ENCODE measurements at regions not wholly inside any gene's neighbourhood (a gene's known extent, or its start where the extent isn't known, plus 50 kb on each side); places are given as distances from the start of the nearest gene placed in this dataset.

DNA sequence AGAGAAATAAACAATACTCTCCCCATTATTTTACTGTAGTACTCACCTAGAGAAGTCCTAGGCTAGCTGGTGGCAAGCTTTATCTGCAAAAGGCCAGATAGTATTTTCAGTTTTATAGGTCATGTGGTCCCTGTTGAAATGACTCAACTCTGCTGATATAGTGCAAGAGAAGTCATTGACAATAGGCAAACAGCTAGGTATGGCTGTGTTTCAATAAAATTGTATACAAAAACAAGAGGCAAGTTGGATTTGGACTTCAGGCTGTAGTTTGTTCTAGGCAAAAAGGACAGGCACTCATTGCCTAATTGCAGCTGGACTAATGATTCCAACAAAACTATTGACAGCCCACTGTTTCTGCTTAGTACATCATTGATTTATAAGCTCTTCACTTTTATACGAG, 328.0 kb upstream of the PDZRN3 start:
- Histone ChIP-seq H3K4me1 (no peaks in the 10 kb centered on the region), H3K36me3 (no peaks in the 10 kb centered on the region), H3K27me3 (no peaks in the 10 kb centered on the region), H3K27ac (no peak overlapping the region), H3K4me3 (no peak overlapping the region), H3K9me3 (no peaks in the 10 kb centered on the region)
- TF ChIP-seq, protein P1, sequence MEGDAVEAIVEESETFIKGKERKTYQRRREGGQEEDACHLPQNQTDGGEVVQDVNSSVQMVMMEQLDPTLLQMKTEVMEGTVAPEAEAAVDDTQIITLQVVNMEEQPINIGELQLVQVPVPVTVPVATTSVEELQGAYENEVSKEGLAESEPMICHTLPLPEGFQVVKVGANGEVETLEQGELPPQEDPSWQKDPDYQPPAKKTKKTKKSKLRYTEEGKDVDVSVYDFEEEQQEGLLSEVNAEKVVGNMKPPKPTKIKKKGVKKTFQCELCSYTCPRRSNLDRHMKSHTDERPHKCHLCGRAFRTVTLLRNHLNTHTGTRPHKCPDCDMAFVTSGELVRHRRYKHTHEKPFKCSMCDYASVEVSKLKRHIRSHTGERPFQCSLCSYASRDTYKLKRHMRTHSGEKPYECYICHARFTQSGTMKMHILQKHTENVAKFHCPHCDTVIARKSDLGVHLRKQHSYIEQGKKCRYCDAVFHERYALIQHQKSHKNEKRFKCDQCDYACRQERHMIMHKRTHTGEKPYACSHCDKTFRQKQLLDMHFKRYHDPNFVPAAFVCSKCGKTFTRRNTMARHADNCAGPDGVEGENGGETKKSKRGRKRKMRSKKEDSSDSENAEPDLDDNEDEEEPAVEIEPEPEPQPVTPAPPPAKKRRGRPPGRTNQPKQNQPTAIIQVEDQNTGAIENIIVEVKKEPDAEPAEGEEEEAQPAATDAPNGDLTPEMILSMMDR (IDR thresholded peaks at IDR 0.05) = no peak
- no peak for TF ChIP-seq POLR2A (IDR thresholded peaks at IDR 0.05)
- DNase-seq = no peak

DNA sequence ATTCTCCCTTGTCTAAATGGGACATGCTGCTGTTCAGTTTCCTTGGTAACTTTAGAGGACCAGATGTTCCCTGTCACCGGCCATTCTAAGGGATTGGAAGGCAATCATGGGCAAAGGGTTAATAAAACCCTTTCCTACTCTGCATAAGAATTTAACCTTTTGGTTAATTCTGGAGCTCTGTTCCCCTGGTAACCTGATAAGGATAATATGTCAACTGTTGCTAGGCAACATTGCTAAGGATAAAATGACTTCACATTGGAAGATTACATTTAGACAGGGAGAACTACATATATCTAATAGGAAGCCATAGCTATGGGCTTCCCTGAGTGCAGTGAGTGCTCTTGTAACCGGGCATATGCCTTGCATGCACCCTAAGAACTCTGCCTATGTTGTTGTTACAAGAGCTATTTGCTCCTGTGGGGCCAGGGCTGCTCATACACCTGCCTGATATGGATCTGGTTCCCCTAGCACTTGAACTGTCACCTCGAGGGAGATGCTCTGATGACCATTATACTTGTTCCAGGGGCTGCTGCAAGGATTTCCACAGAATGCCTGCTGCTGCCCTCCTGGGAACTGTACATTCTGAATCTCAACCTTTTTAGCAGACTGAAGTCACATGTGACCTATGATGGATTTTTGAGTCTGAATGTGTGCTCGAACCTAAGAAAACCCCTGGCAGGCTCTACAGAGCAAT, 326.3 kb upstream of the PDZRN3 start:
- Histone ChIP-seq H3K4me1 (no peaks in the 10 kb centered on the region), H3K4me3 (no peak overlapping the region), H3K27ac (no peak overlapping the region), H3K27me3 (no peaks in the 10 kb centered on the region), H3K36me3 (no peaks in the 10 kb centered on the region), H3K9me3 (no peaks in the 10 kb centered on the region)
- TF ChIP-seq POLR2A (IDR thresholded peaks at IDR 0.05) = no peak
- TF ChIP-seq, protein P1 (IDR thresholded peaks at IDR 0.05) = no peak
- DNase-seq = no peak

- Histone ChIP-seq H3K9me3 (no peaks in the 10 kb centered on the region), H3K27ac (no peak overlapping the region), H3K27me3 (no peaks in the 10 kb centered on the region), H3K4me3 (no peak overlapping the region), H3K36me3 (no peaks in the 10 kb centered on the region), H3K4me1 (no peaks in the 10 kb centered on the region)
- no peak for DNase-seq
- no peak for TF ChIP-seq POLR2A (IDR thresholded peaks at IDR 0.05)
- TF ChIP-seq, protein P1 (IDR thresholded peaks at IDR 0.05) = no peak
These were observed 320.8 kb upstream of the PDZRN3 start for GRCh38 chr3:73945541-73945940.

GRCh38 chr3:73939985-73940384, 315.2 kb upstream of the PDZRN3 start:
- Histone ChIP-seq H3K36me3 (no peaks in the 10 kb centered on the region), H3K9me3 (no peaks in the 10 kb centered on the region), H3K4me3 (no peak overlapping the region), H3K27me3 (no peaks in the 10 kb centered on the region), H3K4me1 (no peaks in the 10 kb centered on the region), H3K27ac (no peak overlapping the region)
- TF ChIP-seq, protein P1 (IDR thresholded peaks at IDR 0.05) = no peak
- TF ChIP-seq POLR2A (IDR thresholded peaks at IDR 0.05) = no peak
- no peak for DNase-seq

DNA sequence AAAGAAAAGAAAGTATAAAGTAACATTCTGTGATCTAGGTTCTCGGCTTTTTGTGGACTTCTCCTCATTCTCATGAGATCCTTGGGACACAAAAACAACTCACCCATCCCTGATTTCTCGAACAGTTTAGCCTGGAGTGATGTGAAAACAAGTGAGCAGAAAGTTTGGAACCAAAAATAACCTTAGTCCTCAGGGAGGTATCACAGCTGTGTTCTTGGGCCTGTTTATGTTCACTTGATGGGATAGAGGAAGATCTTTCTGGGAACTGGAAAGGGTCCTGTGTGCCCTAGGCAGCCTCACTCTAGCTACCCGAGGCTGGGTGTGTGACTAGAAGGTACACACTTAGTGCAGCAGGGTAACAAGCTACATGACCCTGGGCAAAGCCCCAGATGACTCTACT, 308.8 kb upstream of the PDZRN3 start:
- no peaks in the 10 kb centered on the region for H3K9me3 ChIP-seq
- no peaks in the 10 kb centered on the region for H3K27me3 ChIP-seq
- no peak for TF ChIP-seq POLR2A (IDR thresholded peaks at IDR 0.05)
- TF ChIP-seq, protein P1 (IDR thresholded peaks at IDR 0.05) = no peak
- H3K4me3 ChIP-seq = no peak overlapping the region
- no peak overlapping the region for H3K27ac ChIP-seq
- no peak for DNase-seq
- no peaks in the 10 kb centered on the region for H3K4me1 ChIP-seq
- H3K36me3 ChIP-seq = no peaks in the 10 kb centered on the region

DNA sequence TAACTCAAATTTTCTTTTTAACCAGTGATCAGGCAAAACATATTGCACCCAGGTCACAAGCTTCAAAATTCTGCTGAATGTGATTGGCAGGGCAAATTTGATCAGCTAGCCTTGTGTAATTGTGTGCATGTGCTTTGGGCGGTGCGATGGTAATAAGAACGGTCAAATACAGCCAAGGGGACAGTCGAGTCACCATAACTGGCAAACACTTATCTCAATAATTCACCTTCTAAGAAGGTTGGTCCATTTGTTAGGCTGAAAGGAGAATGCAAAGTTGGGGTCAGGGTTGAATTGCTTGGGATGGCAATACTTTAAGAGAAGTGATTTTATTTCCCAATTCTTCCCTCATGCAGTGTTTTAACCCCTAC, 302.4 kb upstream of the PDZRN3 start:
- DNase-seq = no peak
- Histone ChIP-seq H3K4me1 (no peaks in the 10 kb centered on the region), H3K36me3 (no peaks in the 10 kb centered on the region), H3K27me3 (no peaks in the 10 kb centered on the region), H3K27ac (no peak overlapping the region), H3K9me3 (no peaks in the 10 kb centered on the region), H3K4me3 (no peak overlapping the region)
- no peak for TF ChIP-seq POLR2A (IDR thresholded peaks at IDR 0.05)
- TF ChIP-seq, protein P1 (IDR thresholded peaks at IDR 0.05) = no peak

Data from Peyer's patch (tissue), 4 donors.